Stomach (tissue), 8 donors: ENCODE measurements at regions not wholly inside any gene's neighbourhood (a gene's known extent, or its start where the extent isn't known, plus 50 kb on each side); places are given as distances from the start of the nearest gene placed in this dataset.

Experiments used
- DNase-seq, 2 donors: peaks; one replicate each; pipeline versions ENCODE4 v3.0.0 to v3.0.0-alpha.2; 2013 to 2019
- H3K27ac ChIP-seq, 5 donors: fragments of 200-600 bp in 4 of 5; sonication (generic) in 4 of 5; one replicate each; pipeline ENCODE4 v1.5.1; 2013 to 2019; ENCODE audit warnings: mild to moderate bottlenecking in 1 of 5, moderate library complexity in 1 of 5
- H3K27me3 ChIP-seq, 3 donors: fragments of 200-600 bp; sonication (generic); one replicate each; pipeline ENCODE4 v1.5.1; 2017 to 2019; ENCODE audit warnings: mixed run types in 1 of 3
- H3K36me3 ChIP-seq, 4 donors: fragments of 200-600 bp; sonication (generic); 1 replicate in 3 of 4; 2 replicates in 1 of 4; pipeline ENCODE4 v1.5.1; 2016 to 2019
- H3K4me1 ChIP-seq, 4 donors: fragments of 200-600 bp; sonication (generic); one replicate each; pipeline ENCODE4 v1.5.1; 2016 to 2019
- H3K4me3 ChIP-seq, 4 donors: fragments of 200-600 bp; sonication (generic) in 3 of 4; one replicate each; pipeline ENCODE4 v1.5.1; 2016 to 2019; ENCODE audit warnings: mild to moderate bottlenecking in 1 of 4
- H3K9me3 ChIP-seq, 4 donors: fragments of 200-600 bp; sonication (generic); one replicate each; pipeline ENCODE4 v1.5.1; 2016 to 2019
- EP300 ChIP-seq: sonication (generic); formaldehyde crosslinking; IDR thresholded peaks from one replicate; pipeline ENCODE4 v1.6.1; 2017; ENCODE audit warnings: antibody characterized with exemption
- POLR2A ChIP-seq, 4 donors: fragments of 450-650 bp; IDR thresholded peaks; one replicate each; pipeline ENCODE4 v1.6.1; 2016; ENCODE audit warnings: antibody characterized with exemption in 4 of 4, control low read depth in 2 of 4, mild to moderate bottlenecking in 1 of 4, moderate library complexity in 1 of 4
- POLR2AphosphoS5 ChIP-seq, 3 donors: sonication (generic); formaldehyde crosslinking; IDR thresholded peaks; one replicate each; pipeline ENCODE4 v1.6.1; 2016; ENCODE audit warnings: antibody characterized with exemption in 3 of 3
- WGBS, 5 donors: extraction: QIAGEN DNeasy Blood & Tissue Kit in 3 of 5; methylation state at CpG; one replicate each; pipeline versions ENCODE4 v1.1.5 to v1.1.7; 2013 to 2018; 5-methylcytosine and 5-hydroxymethylcytosine counted together
- intact Hi-C: fragments of 100-400 bp; cut with DNase I; formaldehyde crosslinking; loops from one replicate; pipeline ENCODE4 v1.15.1; 2023; ENCODE audit warnings: low total_unique reads
- TF ChIP-seq, protein P1 (sequence below), 7 experiments: fragments of 450-650 bp in 4 of 7; fragments of 200-600 bp in 3 of 7; sonication (generic) in 3 of 7; IDR thresholded peaks; one replicate each; pipeline ENCODE4 v1.5.1; 2016 to 2019; ENCODE audit warnings: antibody characterized with exemption in 7 of 7, control low read depth in 2 of 7, mild to moderate bottlenecking in 1 of 7
- donor health status: healthy with polysubstance abuse.
- donor health status: Bipolar disorder and iron deficiency.
- donor health status: healthy.

DNA sequence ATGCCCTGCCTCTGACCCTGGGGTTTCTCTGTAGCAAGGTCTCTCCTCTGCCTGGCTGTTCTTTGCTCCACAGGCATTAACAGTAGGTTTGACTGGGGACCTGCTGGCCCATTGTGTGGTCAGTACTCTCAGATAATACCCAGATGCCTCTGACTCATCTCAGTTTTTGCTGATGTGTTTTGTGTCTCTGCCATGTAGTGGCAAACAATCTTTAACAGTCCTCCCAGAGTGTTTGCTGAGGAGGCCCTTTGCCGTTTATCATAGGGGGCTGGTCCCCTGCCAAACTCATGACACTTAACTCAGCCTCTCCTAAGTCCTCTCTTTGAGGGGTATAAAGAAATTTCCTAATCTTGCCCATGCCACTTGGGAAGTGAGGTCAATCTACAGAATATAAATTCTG lies 793.7 kb upstream of the FANCL start:
- intact Hi-C loops: no loop called here
- 4 to 20% (median 12%) methylated on average over 1 of the region's 1 CpG for WGBS, 5 donors

DNA sequence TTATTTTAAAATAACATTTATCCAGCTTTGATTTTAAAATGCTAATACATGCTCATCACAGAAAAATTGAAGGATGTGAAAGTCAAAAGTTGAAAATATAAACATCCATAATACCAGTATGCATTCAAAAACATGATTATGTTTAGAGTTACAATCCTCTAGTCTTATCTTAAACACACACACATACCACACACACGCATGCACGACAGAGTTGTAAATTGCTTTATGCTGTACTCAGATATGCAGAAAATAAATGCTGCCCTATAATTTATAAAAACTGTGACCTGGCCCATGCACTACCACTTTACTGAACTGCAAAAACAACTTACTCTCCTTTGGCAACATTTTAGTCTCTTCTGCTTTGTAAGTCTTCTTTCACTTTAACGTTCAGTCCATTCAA lies 793.0 kb upstream of the FANCL start:
- Histone ChIP-seq H3K27ac (no peak overlapping the region), H3K27me3 (no peaks in the 10 kb centered on the region), H3K4me3 (no peak overlapping the region), H3K9me3 (no peaks in the 10 kb centered on the region), H3K36me3 (no peaks in the 10 kb centered on the region), H3K4me1 (no peaks in the 10 kb centered on the region)
- TF ChIP-seq EP300 (no peak), POLR2AphosphoS5 (IDR thresholded peaks at IDR 0.05) (no peak), POLR2A (IDR thresholded peaks at IDR 0.05) (no peak)
- TF ChIP-seq, protein P1, sequence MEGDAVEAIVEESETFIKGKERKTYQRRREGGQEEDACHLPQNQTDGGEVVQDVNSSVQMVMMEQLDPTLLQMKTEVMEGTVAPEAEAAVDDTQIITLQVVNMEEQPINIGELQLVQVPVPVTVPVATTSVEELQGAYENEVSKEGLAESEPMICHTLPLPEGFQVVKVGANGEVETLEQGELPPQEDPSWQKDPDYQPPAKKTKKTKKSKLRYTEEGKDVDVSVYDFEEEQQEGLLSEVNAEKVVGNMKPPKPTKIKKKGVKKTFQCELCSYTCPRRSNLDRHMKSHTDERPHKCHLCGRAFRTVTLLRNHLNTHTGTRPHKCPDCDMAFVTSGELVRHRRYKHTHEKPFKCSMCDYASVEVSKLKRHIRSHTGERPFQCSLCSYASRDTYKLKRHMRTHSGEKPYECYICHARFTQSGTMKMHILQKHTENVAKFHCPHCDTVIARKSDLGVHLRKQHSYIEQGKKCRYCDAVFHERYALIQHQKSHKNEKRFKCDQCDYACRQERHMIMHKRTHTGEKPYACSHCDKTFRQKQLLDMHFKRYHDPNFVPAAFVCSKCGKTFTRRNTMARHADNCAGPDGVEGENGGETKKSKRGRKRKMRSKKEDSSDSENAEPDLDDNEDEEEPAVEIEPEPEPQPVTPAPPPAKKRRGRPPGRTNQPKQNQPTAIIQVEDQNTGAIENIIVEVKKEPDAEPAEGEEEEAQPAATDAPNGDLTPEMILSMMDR (IDR thresholded peaks at IDR 0.05): no peak
- WGBS, 5 donors: 35 to 53% (median 46%) methylated on average over 3 of the region's 3 CpGs
- intact Hi-C loops: no loop called here
- DNase-seq: no peak

More for the DNA sequence above, 793.7 kb upstream of the FANCL start:
- H3K36me3 ChIP-seq: no peaks in the 10 kb centered on the region
- no peaks in the 10 kb centered on the region for H3K4me1 ChIP-seq
- H3K27ac ChIP-seq: no peak overlapping the region
- H3K4me3 ChIP-seq: no peak overlapping the region
- H3K27me3 ChIP-seq: no peaks in the 10 kb centered on the region
- H3K9me3 ChIP-seq: no peaks in the 10 kb centered on the region
- TF ChIP-seq EP300 (no peak), POLR2A (IDR thresholded peaks at IDR 0.05) (no peak), POLR2AphosphoS5 (IDR thresholded peaks at IDR 0.05) (no peak)
- TF ChIP-seq, protein P1 (IDR thresholded peaks at IDR 0.05): no peak
- peak in 1 of 2 donors; percentile 50 for DNase-seq

DNA sequence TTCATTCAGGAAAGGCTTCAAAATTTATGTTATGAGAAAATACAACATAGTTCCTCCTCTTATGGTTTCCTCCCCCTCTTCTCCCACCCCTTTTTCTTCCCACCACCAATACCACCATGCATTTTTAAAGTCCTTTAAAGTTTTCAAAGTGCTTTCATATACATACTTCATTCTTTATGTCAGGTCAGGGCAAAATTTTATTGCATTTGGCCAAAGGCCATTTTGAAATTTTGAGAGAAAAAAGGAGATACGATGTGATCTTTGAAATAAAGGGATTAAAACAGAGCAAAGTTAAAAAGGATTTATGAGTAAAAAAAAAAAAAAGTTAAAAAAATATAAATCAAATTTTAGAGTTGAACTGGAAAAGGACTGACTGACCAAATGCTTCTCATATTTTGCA lies 792.5 kb upstream of the FANCL start:
- no peaks in the 10 kb centered on the region for H3K9me3 ChIP-seq
- DNase-seq: no peak
- H3K27me3 ChIP-seq: no peaks in the 10 kb centered on the region
- no peaks in the 10 kb centered on the region for H3K4me1 ChIP-seq
- no peak overlapping the region for H3K27ac ChIP-seq
- H3K4me3 ChIP-seq: no peak overlapping the region
- H3K36me3 ChIP-seq: no peaks in the 10 kb centered on the region
- 37 to 77% (median 71%) methylated on average over 1 of the region's 1 CpG for WGBS, 5 donors
- intact Hi-C loops: no loop called here
- no peak for TF ChIP-seq EP300
- TF ChIP-seq POLR2AphosphoS5 (IDR thresholded peaks at IDR 0.05): no peak
- TF ChIP-seq, protein P1 (IDR thresholded peaks at IDR 0.05): no peak
- no peak for TF ChIP-seq POLR2A (IDR thresholded peaks at IDR 0.05)

DNA sequence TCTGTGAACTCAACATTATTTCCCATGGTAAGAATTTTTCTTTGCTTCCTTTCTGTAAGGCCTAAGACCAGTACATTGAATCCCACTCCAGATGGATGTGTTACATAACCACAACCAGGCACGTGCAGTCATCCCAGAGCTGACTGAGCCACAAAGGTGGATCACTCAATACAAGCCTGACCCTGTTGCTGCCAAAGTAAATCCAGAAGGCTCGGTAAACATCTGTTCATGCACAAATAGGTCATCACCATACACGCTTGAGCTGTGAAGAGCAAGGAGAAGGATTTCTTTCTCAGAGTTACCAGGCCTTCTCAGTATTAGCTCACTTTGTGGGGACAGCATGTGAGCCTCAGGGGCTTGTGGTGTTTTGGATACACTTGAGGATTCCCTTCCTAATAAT lies 791.4 kb upstream of the FANCL start:
- no peaks in the 10 kb centered on the region for H3K9me3 ChIP-seq
- WGBS, 5 donors: 41 to 74% (median 48%) methylated on average over 3 of the region's 3 CpGs
- intact Hi-C loops: no loop called here
- DNase-seq: no peak
- no peaks in the 10 kb centered on the region for H3K36me3 ChIP-seq
- H3K27me3 ChIP-seq: no peaks in the 10 kb centered on the region
- no peak overlapping the region for H3K27ac ChIP-seq
- TF ChIP-seq EP300 (no peak), POLR2A (IDR thresholded peaks at IDR 0.05) (no peak), POLR2AphosphoS5 (IDR thresholded peaks at IDR 0.05) (no peak)
- TF ChIP-seq, protein P1 (IDR thresholded peaks at IDR 0.05): no peak
- no peaks in the 10 kb centered on the region for H3K4me1 ChIP-seq
- H3K4me3 ChIP-seq: no peak overlapping the region
